HG03378 (cell line): ENCODE measurements at regions not wholly inside any gene's neighbourhood (a gene's known extent, or its start where the extent isn't known, plus 50 kb on each side); places are given as distances from the start of the nearest gene placed in this dataset.

ENCODE experiments used
- ATAC-seq: cut with Tn5 transposase; IDR thresholded peaks from one replicate; pipeline ENCODE4 v1.9.1; 2021; ENCODE audit warnings: mild to moderate bottlenecking, moderate library complexity; ENCODE audit not compliant: unreplicated experiment

DNA sequence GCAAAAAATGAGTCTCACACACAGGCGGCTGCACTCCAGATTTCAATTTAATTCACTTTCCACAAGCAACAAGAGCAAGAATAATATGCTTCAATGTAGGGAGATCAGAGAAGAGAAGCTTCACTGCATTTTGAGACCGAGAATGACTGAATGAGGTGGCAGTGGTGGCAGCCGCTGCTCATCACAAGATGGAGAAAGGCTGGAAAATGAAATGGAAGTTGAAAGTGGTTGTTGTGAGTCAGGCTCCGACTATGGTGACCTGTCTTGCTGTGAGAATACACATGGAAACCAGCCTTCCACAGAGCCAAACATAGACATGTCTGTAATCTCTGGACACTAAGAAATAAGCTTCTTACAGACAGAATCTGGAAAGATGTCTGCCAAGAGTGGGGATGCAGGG, 499.6 kb upstream of the LRRN3 start:
- ATAC-seq = no peak

DNA sequence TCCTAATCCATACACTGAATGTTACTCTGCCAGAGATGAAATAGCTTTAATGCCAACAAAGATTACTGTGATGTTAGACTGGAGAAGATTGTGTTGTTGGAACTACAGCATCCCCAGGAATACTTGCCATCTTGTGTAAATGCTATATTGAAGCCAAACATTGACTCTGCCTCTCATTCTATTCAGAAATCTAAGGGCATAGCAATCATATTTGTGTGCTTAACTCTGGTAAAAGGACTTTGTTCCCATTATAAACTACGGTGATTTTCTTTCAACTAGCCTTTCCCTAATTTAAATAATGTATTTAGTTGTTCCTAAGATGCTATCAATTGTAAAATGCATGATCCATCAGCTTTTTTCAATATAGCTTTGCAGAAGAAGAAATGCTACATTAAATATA, 498.4 kb upstream of the LRRN3 start:
- no peak for ATAC-seq

DNA sequence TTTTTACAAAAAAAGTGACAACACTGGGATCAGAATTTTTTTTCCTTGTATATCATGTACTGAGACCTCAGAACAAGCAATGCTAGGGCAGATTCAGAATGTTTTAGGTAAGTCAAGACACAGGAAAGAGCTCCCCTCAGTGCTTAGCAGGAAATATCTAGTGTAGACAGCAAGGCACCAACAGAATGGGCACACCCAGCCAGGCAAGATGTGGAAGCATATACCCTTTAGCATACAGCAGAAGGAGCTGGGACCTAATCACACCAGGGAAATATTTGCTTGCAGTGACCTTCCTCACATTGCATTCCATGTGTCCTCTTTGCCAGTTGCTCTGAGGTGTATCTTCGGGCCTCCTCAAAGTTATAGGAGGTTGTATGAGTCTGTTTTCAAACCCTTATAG, 497.6 kb upstream of the LRRN3 start:
- no peak for ATAC-seq

DNA sequence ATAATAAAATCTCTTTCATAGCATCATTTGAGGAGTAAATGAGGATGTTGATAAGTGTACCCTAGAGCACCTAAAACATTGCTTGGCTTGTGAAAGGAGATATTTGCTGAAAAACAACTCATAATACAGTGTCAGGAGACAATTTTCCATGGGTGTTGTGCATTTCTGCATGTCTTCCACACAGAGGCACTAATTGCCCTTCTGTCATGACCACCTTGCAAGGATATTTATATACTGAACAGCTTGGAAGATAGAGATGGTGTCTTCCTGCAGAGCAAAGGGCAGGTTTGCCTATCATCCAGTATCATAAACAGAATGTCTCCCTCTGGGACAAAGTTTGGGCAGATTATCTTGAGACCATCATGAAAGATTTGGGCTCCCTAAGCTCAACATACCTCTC, 495.2 kb upstream of the LRRN3 start:
- no peak for ATAC-seq

DNA sequence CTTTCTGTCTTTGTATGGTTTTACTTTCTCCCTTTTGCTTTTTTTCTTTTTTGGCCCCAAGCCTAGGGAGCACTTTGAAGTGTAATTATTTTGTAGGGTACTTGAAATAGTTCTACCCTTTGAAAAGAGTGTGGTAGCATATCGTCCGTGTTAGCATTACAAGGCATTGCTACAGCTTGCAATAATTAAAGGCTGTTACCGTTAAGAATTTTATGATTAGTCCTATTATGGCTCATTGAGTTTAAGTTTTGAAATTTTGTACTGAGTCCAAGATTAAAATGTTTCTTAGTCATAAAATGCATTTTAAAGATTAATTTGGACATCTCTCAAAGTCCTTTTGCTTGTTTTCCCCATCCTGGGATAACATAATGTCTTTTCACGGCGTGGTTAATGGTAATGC, 490.0 kb upstream of the LRRN3 start:
- ATAC-seq = no peak

DNA sequence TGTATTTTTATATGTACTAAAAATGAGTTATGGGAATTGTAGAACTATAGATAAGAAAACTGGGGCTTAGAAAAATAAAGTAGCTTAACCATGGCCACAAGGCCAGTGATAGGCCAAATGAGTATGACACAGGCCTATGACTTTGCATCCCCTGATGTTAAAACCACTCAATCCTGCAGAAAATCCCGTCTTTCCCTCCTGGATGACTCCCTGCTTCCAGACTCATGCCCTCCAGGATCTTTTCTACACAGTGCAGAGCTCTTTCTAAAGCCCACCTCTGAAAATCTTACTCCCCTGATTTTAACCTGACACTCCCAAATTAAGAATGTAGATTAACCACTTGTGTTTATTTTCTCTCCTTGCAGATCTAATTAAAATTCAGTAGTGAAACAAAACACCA, 489.2 kb upstream of the LRRN3 start:
- no peak for ATAC-seq

DNA sequence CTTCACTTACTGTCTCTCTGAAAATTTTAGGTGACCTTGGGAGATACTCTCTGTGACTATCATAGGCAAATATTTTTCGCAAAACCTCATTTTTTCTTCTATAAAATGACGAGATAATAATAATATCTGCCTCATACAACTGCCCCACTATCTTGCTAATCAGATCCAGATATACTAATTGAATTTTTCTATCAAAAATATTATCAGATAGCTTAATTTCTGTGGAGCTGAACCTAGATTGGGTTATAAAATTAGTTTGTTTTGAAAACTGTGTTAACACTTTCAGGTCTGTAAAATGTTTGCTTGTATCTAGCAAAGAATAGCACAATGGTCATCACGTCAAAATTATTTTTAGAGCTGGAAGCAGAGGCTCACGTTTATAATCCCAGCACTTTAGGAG, 486.7 kb upstream of the LRRN3 start:
- no peak for ATAC-seq

DNA sequence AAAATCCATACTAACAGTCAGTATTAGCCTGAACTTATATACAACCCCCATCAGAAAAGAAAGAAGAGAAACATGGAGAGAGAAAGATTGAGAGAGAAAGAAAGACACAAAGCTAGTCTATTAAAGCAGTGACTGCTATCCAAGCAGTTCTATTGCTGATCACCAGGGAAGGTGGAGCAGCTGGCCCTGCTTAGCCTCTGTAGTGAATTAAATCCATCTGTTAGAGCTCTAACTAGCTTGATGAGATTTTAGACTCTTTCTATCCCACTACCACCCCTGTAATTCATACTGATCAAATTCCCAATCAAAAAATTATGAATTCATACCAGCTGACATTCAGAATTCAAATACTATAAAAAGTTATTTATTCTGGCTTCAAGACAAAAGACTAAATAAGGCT, 486.0 kb upstream of the LRRN3 start:
- ATAC-seq = no peak

DNA sequence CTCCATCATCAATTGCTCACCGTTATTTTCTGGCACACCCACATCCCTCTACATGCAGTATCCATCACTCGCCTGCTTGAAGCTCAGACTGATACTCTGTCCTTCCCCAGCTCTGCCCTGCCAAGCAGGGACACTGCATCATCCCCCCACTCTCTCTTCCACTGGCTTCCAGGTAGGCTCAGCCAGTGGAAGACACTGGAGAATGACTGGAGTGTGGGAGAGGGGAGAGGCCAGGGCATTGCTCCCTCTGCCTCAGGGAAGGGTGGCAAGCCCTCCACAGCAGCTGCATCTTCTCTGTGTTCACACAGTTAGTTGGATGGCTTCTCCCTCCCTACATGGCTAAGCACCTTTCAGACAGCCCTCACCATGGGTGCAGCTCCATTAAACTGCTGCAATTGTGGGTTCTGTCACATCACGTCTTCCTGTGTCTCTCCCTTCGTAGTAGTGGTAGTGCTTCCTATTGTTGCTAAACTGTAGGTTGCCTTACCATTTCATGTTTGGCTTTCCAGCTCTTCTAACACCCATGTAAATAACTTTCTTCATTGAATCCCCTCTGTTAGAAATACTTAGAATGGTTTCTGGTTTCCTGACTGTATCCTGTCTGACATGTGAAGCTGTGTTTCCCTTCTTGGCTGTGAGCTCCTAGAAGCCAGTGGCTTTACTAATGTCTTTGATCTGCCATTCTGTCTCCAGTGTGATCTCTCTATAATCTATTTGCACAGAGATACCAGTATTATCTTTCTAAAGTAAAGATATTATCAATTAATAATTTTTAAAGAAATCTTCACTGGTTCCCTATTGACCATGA, 483.7 kb upstream of the LRRN3 start:
- ATAC-seq = no peak

DNA sequence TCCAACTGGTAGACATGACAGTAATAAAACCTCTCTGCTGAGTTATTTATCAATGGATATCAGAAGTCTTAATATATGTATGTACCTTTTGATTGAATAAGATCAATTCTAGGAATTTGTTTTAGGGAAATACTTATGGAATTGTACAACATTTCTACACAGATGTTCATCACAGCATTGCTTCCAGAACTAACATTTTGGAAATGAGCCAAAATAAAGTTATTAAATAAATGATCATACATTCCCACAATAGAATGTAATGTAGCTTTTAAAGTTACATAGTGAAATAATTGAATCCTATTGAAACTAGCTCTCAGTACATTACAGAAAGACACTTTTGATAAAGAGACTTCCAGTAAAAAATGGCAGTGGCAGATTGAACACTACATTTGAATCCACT, 481.6 kb upstream of the LRRN3 start:
- no peak for ATAC-seq

DNA sequence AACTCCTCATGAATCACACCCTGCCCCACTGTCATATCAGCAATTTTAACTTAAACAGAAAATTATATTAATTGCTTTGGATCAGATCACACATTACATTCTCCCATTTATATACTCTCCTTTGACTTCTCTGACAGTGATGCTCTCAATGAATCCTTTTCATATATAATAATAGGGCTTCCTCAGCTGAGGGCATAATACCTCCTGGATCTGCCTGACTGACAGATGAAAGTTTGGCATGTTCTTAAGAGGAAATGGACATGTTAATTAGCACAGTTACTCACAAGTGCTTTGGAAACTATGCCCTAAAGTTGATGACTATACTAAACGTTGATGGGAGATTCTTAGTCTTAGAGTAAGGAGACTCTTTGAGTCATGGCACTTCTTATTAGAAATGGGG, 478.2 kb upstream of the LRRN3 start:
- ATAC-seq = no peak
